GM19035 (cell line): ENCODE measurements at regions not wholly inside any gene's neighbourhood (a gene's known extent, or its start where the extent isn't known, plus 50 kb on each side); places are given as distances from the start of the nearest gene placed in this dataset.
"Not testable (repeated sequence)": the region's sequence is repeated elsewhere in the genome, so short reads cannot be mapped to it uniquely, and the experiment has no call there.

ENCODE experiments used
- ATAC-seq: cut with Tn5 transposase; IDR thresholded peaks from one replicate; pipeline ENCODE4 v1.9.1; 2021; ENCODE audit not compliant: unreplicated experiment

DNA sequence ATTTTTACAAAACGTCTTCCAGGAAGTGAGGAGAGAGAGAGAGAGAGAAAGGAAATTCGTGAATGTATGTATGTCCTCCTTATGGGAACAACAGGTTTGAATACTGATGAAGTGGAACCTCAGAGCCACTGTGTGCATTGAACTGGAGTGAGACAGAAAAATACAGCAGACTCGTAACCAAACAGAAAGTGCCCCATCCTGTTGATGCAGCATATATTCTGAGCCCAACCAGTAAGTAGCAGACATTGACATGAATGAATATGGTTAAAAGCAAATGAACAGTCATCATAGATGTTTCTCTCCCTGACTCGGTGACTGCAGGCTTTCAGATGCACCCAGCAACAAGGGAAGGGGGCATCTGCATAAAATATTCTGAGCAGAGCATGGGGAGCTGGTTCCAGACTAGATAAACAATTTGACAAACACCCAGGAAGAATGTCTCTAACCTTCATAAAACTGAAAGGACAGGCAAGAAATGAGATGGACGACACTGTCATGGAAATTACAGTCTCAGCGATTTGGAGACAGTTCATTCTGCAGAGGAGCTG lies 471.0 kb upstream of the PBX1 start:
- no peak for ATAC-seq

GRCh38 chr1:164092603-164093353 lies 466.2 kb upstream of the PBX1 start:
- no peak for ATAC-seq

GRCh38 chr1:164093543-164093942 lies 465.4 kb upstream of the PBX1 start:
- no peak for ATAC-seq

DNA sequence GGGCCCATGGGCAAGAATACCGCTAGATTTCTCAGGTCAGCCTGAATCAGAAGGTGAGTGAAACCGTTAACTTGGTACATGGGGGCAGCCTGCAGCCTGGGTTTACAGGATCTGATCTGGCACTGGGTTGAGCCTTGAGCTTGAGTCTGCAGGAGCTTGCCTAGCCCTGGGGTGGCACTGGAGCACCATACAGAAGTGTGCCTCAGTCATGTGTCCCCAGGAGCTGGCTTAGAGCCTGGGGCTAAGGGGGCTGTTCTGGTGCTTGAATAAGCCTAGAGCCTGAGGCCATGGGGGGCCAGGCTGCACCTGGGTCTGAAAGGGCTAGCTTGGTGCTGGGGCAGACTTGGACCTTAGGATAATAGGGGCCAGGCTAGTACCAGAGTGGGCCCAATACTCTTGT lies 457.2 kb upstream of the PBX1 start:
- ATAC-seq, result no peak

DNA sequence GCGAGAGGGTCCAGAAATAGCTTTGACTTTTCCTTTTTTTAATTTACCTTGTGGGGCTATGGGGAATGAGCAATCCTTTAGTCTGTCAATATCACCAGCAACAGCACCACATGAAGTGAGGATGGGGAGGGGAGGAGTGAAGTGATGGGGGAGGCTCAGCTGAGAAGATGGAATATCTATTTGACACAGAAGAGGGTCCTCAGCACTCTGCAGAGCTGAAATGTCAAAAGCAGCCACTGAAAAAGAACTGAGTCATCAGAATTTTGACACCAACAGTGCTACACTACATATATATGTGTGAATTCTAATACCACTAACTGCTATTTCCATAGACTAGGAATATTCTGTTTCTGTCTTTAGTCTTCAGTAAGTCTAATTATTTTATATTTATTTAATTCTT lies 427.0 kb upstream of the PBX1 start:
- no peak for ATAC-seq

DNA sequence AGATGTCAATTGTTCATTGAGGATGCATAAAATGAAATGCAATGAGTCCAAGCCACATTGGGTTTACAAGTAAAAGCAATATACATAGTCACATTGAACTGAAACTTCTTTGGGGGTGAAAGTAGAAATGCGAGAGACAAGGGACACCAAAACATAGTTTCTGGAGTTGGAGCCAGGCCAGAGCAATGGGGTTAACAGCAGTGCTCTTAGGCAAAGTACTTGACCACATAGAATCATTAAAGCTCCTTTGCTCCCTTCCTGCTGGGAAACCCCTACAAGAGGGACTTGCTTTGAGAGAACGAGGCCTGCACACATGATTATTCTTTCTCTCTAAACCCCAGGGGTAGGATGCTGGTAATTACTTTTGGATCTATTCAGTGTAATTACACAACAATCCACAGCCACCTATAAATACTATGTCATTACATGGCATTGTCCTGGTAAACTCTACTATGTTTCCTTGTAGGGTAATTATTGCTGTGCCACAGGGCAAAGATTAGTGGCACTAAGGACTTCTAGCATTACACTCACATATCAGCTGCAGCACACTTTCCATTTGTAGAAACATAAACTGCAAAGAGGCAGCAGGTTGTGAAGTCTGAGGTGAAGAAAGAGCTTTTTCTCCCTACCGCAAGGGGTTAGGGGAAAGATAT lies 421.6 kb upstream of the PBX1 start:
- ATAC-seq, result no peak

GRCh38 chr1:164141797-164142196 lies 417.2 kb upstream of the PBX1 start:
- ATAC-seq, result no peak

- no peak for ATAC-seq
Observed at GRCh38 chr1:164154622-164155021, 404.4 kb upstream of the PBX1 start.

- no peak for ATAC-seq
Observed at GRCh38 chr1:164155347-164155746, 403.6 kb upstream of the PBX1 start.

- ATAC-seq, result no peak
Observed at GRCh38 chr1:164163289-164163849, 395.6 kb upstream of the PBX1 start.

- no peak for ATAC-seq
Observed at GRCh38 chr1:164165466-164165865, 393.5 kb upstream of the PBX1 start.

GRCh38 chr1:164166454-164166853 lies 392.5 kb upstream of the PBX1 start:
- ATAC-seq, result not testable (repeated sequence)

- no peak for ATAC-seq
Observed at GRCh38 chr1:164177118-164177517, 381.9 kb upstream of the PBX1 start.

GRCh38 chr1:164180824-164181223 lies 378.2 kb upstream of the PBX1 start:
- ATAC-seq, result no peak

- no peak for ATAC-seq
Observed at GRCh38 chr1:164183854-164184635, 374.9 kb upstream of the PBX1 start.

GRCh38 chr1:164186881-164187280 lies 372.1 kb upstream of the PBX1 start:
- no peak for ATAC-seq

- no peak for ATAC-seq
Observed at GRCh38 chr1:164188497-164188896, 370.5 kb upstream of the PBX1 start.

- no peak for ATAC-seq
Observed at GRCh38 chr1:164191191-164191590, 367.8 kb upstream of the PBX1 start.

- no peak for ATAC-seq
Observed at GRCh38 chr1:164210211-164210739, 348.7 kb upstream of the PBX1 start.

GRCh38 chr1:164223378-164223777 lies 335.6 kb upstream of the PBX1 start:
- ATAC-seq, result no peak

- ATAC-seq, result no peak
Observed at GRCh38 chr1:164225011-164225410, 334.0 kb upstream of the PBX1 start.
